Endothelial cell of umbilical vein (primary cell): ENCODE measurements at regions not wholly inside any gene's neighbourhood (a gene's known extent, or its start where the extent isn't known, plus 50 kb on each side); places are given as distances from the start of the nearest gene placed in this dataset.

Experiments
- BruUV-seq: library from RNA; stranded (reverse); fragments of 400-500 nt; replicated peaks from 2 replicates; lab custom pipeline; 2021; lab: Mats Ljungman, UMichigan
- CTCF ChIA-PET: fragments of 300-600, 350-600 bp; sonication (Branson Sonifier 250); formaldehyde crosslinking; loops from one replicate; lab custom pipeline; 2021; ENCODE audit warnings: antibody characterized with exemption, inconsistent platforms; lab: Charles Lee
- POLR2A ChIA-PET: fragments of 300-600, 350-600 bp; sonication (Branson Sonifier 250); formaldehyde crosslinking; loops from one replicate; lab custom pipeline; 2021; ENCODE audit warnings: antibody characterized with exemption, inconsistent platforms; lab: Charles Lee
- DNase-seq: peaks from one replicate; pipeline ENCODE4 v3.0.0-alpha.2; 2011; ENCODE audit warnings: low read depth, low spot score
- FAIRE-seq: peaks from 2 replicates; lab custom pipeline; 2011; peaks lifted over from hg19 to GRCh38; lab: Jason Lieb, UNC
- H2AFZ ChIP-seq: 2 replicates; pipeline ENCODE4 v1.6.0; 2012; ENCODE audit warnings: low read depth, low read length, control low read depth, inconsistent platforms
- H3K27ac ChIP-seq: 2 replicates; pipeline ENCODE4 v1.5.1; 2011; ENCODE audit warnings: low read depth, mild to moderate bottlenecking, control low read depth, low read length, moderate library complexity; ENCODE audit not compliant: insufficient read depth
- H3K27me3 ChIP-seq, 2 experiments: 2 replicates each; pipeline versions ENCODE4 v1.6.0 to v1.6.1; 2011; ENCODE audit warnings: low read length in 2 of 2, mixed read lengths in 1 of 2; ENCODE audit not compliant: control insufficient read depth in 2 of 2, insufficient read depth in 2 of 2
- H3K36me3 ChIP-seq, 2 experiments: 2 replicates in 1 of 2; 3 replicates in 1 of 2; pipeline ENCODE4 v1.5.1; 2011; ENCODE audit warnings: low read length in 2 of 2, mild to moderate bottlenecking in 1 of 2, moderate library complexity in 1 of 2; ENCODE audit not compliant: control insufficient read depth in 2 of 2, insufficient read depth in 2 of 2; ENCODE audit errors: extremely low read depth in 1 of 2
- H3K4me1 ChIP-seq: 3 replicates; pipeline ENCODE4 v1.5.1; 2011; ENCODE audit warnings: mild to moderate bottlenecking, low read length; ENCODE audit not compliant: control insufficient read depth, insufficient read depth; ENCODE audit errors: extremely low read depth
- H3K4me2 ChIP-seq: 2 replicates; pipeline ENCODE4 v1.6.1; 2011; ENCODE audit warnings: low read length, control low read depth, mixed read lengths; ENCODE audit not compliant: insufficient read depth
- H3K4me3 ChIP-seq, 3 experiments: fragments of 200-600 bp in 1 of 3; sonication (generic), shearing (Covaris generic) in 1 of 3; replicated peaks in 1 of 3; 2 replicates each; pipeline ENCODE4 v1.5.1; 2011 to 2016; ENCODE audit warnings: control low read depth in 3 of 3, low read length in 3 of 3, mild to moderate bottlenecking in 2 of 3, inconsistent platforms in 1 of 3, low read depth in 1 of 3, moderate library complexity in 1 of 3; ENCODE audit not compliant: insufficient read depth in 1 of 3
- H3K79me2 ChIP-seq: 2 replicates; pipeline ENCODE4 v1.6.0; 2012; ENCODE audit warnings: low read length, inconsistent platforms; ENCODE audit not compliant: control insufficient read depth, insufficient read depth
- H3K9ac ChIP-seq: replicated peaks from 2 replicates; pipeline ENCODE3; 2011; ENCODE audit warnings: low read length, control low read depth; ENCODE audit not compliant: insufficient read depth; ENCODE audit errors: extremely low read depth
- H3K9me1 ChIP-seq: replicated peaks from 3 replicates; pipeline ENCODE4 v1.6.0; 2011; ENCODE audit warnings: mild to moderate bottlenecking, low read length; ENCODE audit not compliant: control insufficient read depth, insufficient read depth; ENCODE audit errors: extremely low read depth
- H3K9me3 ChIP-seq: replicated peaks from 2 replicates; pipeline ENCODE4 v1.5.1; 2012; ENCODE audit warnings: low read length, inconsistent platforms; ENCODE audit not compliant: control insufficient read depth, insufficient read depth
- H4K20me1 ChIP-seq: replicated peaks from 2 replicates; pipeline ENCODE3; 2011; ENCODE audit warnings: mild to moderate bottlenecking, low read length; ENCODE audit not compliant: control insufficient read depth, insufficient read depth; ENCODE audit errors: extremely low read depth
- CTCF ChIP-seq, 2 donors: IDR thresholded peaks; 1 replicate in 1 of 2; 2 replicates in 1 of 2; pipeline ENCODE4 v1.5.1; 2011; ENCODE audit warnings: low read length in 2 of 2, mild to moderate bottlenecking in 2 of 2, moderate library complexity in 2 of 2, control low read depth in 1 of 2, inconsistent platforms in 1 of 2, low read depth in 1 of 2; ENCODE audit not compliant: insufficient read depth in 1 of 2; ENCODE audit errors: extremely low read depth in 1 of 2
- EZH2 ChIP-seq: IDR thresholded peaks from 2 replicates; pipeline ENCODE4 v1.6.1; 2012; ENCODE audit warnings: borderline replicate concordance, low read depth, mild to moderate bottlenecking, moderate library complexity, low read length, inconsistent platforms; ENCODE audit not compliant: severe bottlenecking
- FOS ChIP-seq: IDR thresholded peaks from 2 replicates; pipeline ENCODE4 v1.6.1; 2011; ENCODE audit warnings: mild to moderate bottlenecking, low read length, moderate library complexity, borderline replicate concordance; ENCODE audit not compliant: insufficient read depth
- GATA2 ChIP-seq: IDR thresholded peaks from 2 replicates; pipeline ENCODE4 v1.7.0; 2011; ENCODE audit warnings: low read depth, mild to moderate bottlenecking, moderate library complexity, mixed read lengths, low read length; ENCODE audit not compliant: insufficient read length, insufficient read depth
- JUN ChIP-seq: IDR thresholded peaks from 2 replicates; pipeline ENCODE4 v1.6.1; 2011; ENCODE audit warnings: borderline replicate concordance, low read depth; ENCODE audit not compliant: insufficient read length, insufficient read depth
- MAX ChIP-seq: IDR thresholded peaks from 2 replicates; pipeline ENCODE4 v1.6.1; 2011; ENCODE audit not compliant: insufficient read depth, insufficient read length
- MYC ChIP-seq: IDR thresholded peaks from one replicate; pipeline ENCODE4 v1.6.1; 2011; ENCODE audit warnings: mild to moderate bottlenecking, low read depth, low read length
- POLR2A ChIP-seq: IDR thresholded peaks from 2 replicates; pipeline ENCODE4 v1.6.1; 2012; ENCODE audit warnings: low read depth, mild to moderate bottlenecking, control low read depth, low read length
- POLR2AphosphoS5 ChIP-seq: IDR thresholded peaks from 2 replicates; pipeline ENCODE4 v1.6.1; 2012; ENCODE audit warnings: low read depth, mild to moderate bottlenecking, control low read depth, low read length, moderate library complexity; ENCODE audit not compliant: insufficient read depth
- dilution Hi-C: fragments of 300-500 bp; cut with MboI; formaldehyde crosslinking; loops from one replicate; pipeline ENCODE4 v1.15.0; 2019; ENCODE audit warnings: low sequenced_read_pairs; ENCODE audit not compliant: extremely low pct_ligation_motif_present
- intact Hi-C: fragments of 100-400 bp; cut with micrococcal nuclease; formaldehyde crosslinking; loops from one replicate; pipeline ENCODE4 v1.10.0; 2022

- BruUV-seq = no TSS peak
- no peaks in the 10 kb centered on the region for H3K9me1 ChIP-seq
- intact Hi-C loops = no loop called here
- no peak overlapping the region for H3K27ac ChIP-seq
- no peak overlapping the region for H2AFZ ChIP-seq
- no peaks in the 10 kb centered on the region for H3K4me1 ChIP-seq
- ChIA-PET POLR2A (no interaction called here), CTCF (no interaction called here)
- TF ChIP-seq JUN (no peak), GATA2 (no peak)
- no peak for DNase-seq
- FAIRE-seq = no peak
- H3K36me3 ChIP-seq = no peaks in the 10 kb centered on the region
- H3K4me2 ChIP-seq = no peak overlapping the region
- no peaks in the 10 kb centered on the region for H4K20me1 ChIP-seq
- dilution Hi-C loops = no loop called here
- H3K27me3 ChIP-seq = peaks cover 0 to 13% of the 10 kb centered on the region in 2 experiments
- H3K9me3 ChIP-seq = no peaks in the 10 kb centered on the region
- H3K9ac ChIP-seq = no peak overlapping the region
- no peak overlapping the region for H3K4me3 ChIP-seq
- no peaks in the 10 kb centered on the region for H3K79me2 ChIP-seq
These were observed 51.9 kb upstream of the CDIN1 start for GRCh38 chr15:36527235-36528162.

GRCh38 chr15:36529296-36530011 is 50.0 kb upstream of the CDIN1 start:
- no peak overlapping the region for H3K9ac ChIP-seq
- no peaks in the 10 kb centered on the region for H3K36me3 ChIP-seq
- no peaks in the 10 kb centered on the region for H3K79me2 ChIP-seq
- CTCF ChIA-PET = no interaction called here
- FAIRE-seq (no peak), DNase-seq (no peak)
- intact Hi-C loops (no loop called here), dilution Hi-C loops (no loop called here)
- no peaks in the 10 kb centered on the region for H4K20me1 ChIP-seq
- H3K4me2 ChIP-seq = no peak overlapping the region
- H3K4me1 ChIP-seq = no peaks in the 10 kb centered on the region
- no peak overlapping the region for H3K4me3 ChIP-seq
- H3K9me3 ChIP-seq = no peaks in the 10 kb centered on the region
- TF ChIP-seq JUN (no peak), MAX (no peak), FOS (no peak), CTCF (IDR thresholded peaks at IDR 0.05; ENCODE audit: extremely low read depth in 1 of 2, insufficient read depth in 1 of 2, low read depth in 1 of 2, low read length in 2 of 2) (no peak), EZH2 (no peak), MYC (no peak), GATA2 (no peak), POLR2AphosphoS5 (no peak), POLR2A (no peak)
- POLR2A ChIA-PET = no interaction called here
- no peak overlapping the region for H3K27ac ChIP-seq
- peaks cover 0 to 15% of the 10 kb centered on the region in 2 experiments for H3K27me3 ChIP-seq
- no TSS peak for BruUV-seq
- H2AFZ ChIP-seq = no peak overlapping the region
- H3K9me1 ChIP-seq = no peaks in the 10 kb centered on the region
